ENCODE measurements at regions not wholly inside any gene's neighbourhood (a gene's known extent, or its start where the extent isn't known, plus 50 kb on each side); places are given as distances from the start of the nearest gene placed in this dataset.
A peak's percentile ranks its signal among the peaks of the same experiment; 100 is the strongest.

GRCh38 chr9:134239130-134239903, 75.0 kb upstream of the RNU6ATAC start:
- H3K9me3 Mint-ChIP-seq = peaks cover 0 to 2% (median 0%) of the 10 kb centered on the region in 9 donors
- POLR2A ChIA-PET = no interaction called here
- no peaks in the 10 kb centered on the region for H3K36me3 Mint-ChIP-seq
- peaks cover 0 to 24% (median 4%) of the 10 kb centered on the region in 5 donors for H3K27me3 Mint-ChIP-seq
- H3K4me3 Mint-ChIP-seq = no peak overlapping the region
- DNase-seq = no peak
- peaks cover 8 to 20% (median 17%) of the 10 kb centered on the region in 4 donors for H3K4me1 Mint-ChIP-seq
- ATAC-seq = no peak
- no peak overlapping the region for H3K27ac Mint-ChIP-seq

- Mint-ChIP-seq H3K4me1 (peaks cover 8 to 24% (median 18%) of the 10 kb centered on the region in 4 donors), H3K4me3 (no peak overlapping the region), H3K27me3 (peaks cover 0 to 24% (median 4%) of the 10 kb centered on the region in 5 donors), H3K9me3 (peaks cover 0 to 4% (median 0%) of the 10 kb centered on the region in 9 donors), H3K27ac (no peak overlapping the region), H3K36me3 (no peaks in the 10 kb centered on the region)
- ATAC-seq (no peak), DNase-seq (no peak)
- POLR2A ChIA-PET = no interaction called here
These were observed 75.6 kb upstream of the RNU6ATAC start for GRCh38 chr9:134239939-134240338.

- no peaks in the 10 kb centered on the region for H3K36me3 Mint-ChIP-seq
- ATAC-seq (no peak), DNase-seq (no peak)
- no peak overlapping the region for H3K4me3 Mint-ChIP-seq
- peaks cover 10 to 28% (median 19%) of the 10 kb centered on the region in 4 donors for H3K4me1 Mint-ChIP-seq
- peaks cover 0 to 4% (median 0%) of the 10 kb centered on the region in 9 donors for H3K9me3 Mint-ChIP-seq
- POLR2A ChIA-PET = no interaction called here
- H3K27ac Mint-ChIP-seq = no peak overlapping the region
- H3K27me3 Mint-ChIP-seq = peaks cover 0 to 24% (median 4%) of the 10 kb centered on the region in 5 donors
These were observed 76.0 kb upstream of the RNU6ATAC start for GRCh38 chr9:134240361-134240760.

- Mint-ChIP-seq H3K27ac (peak overlapping the region in 5 of 10 donors; percentile 31 to 71 (median 49)), H3K36me3 (peaks cover 0 to 2% (median 0%) of the 10 kb centered on the region in 3 donors), H3K9me3 (peaks cover 0 to 7% (median 2%) of the 10 kb centered on the region in 9 donors), H3K4me3 (peak overlapping the region in 2 of 10 donors; percentile 27 to 59), H3K4me1 (peaks cover 10 to 38% (median 19%) of the 10 kb centered on the region in 4 donors), H3K27me3 (peaks cover 0 to 22% (median 4%) of the 10 kb centered on the region in 5 donors)
- no peak for ATAC-seq
- POLR2A ChIA-PET = no interaction called here
- DNase-seq = no peak
These were observed 78.3 kb upstream of the RNU6ATAC start for GRCh38 chr9:134242706-134243105.

GRCh38 chr9:134243778-134244467, 79.6 kb upstream of the RNU6ATAC start:
- DNase-seq (peak in 8 of 10 donors; percentile 6 to 48 (median 34)), ATAC-seq (peak; percentile 96 to 99)
- H3K4me3 Mint-ChIP-seq = peak overlapping the region in 8 of 10 donors; percentile 34 to 80 (median 60)
- peaks cover 0 to 17% (median 9%) of the 10 kb centered on the region in 9 donors for H3K9me3 Mint-ChIP-seq
- peaks cover 0 to 17% (median 3%) of the 10 kb centered on the region in 5 donors for H3K27me3 Mint-ChIP-seq
- peaks cover 0 to 9% (median 6%) of the 10 kb centered on the region in 3 donors for H3K36me3 Mint-ChIP-seq
- POLR2A ChIA-PET = no interaction called here
- H3K4me1 Mint-ChIP-seq = peaks cover 10 to 41% (median 19%) of the 10 kb centered on the region in 4 donors
- H3K27ac Mint-ChIP-seq = peak overlapping the region in 9 of 10 donors; percentile 18 to 82 (median 57)

GRCh38 chr9:134245179-134245578, 80.8 kb upstream of the RNU6ATAC start:
- H3K27ac Mint-ChIP-seq = peak overlapping the region in 3 of 10 donors; percentile 4 to 49 (median 34)
- H3K4me3 Mint-ChIP-seq = peak overlapping the region in 1 of 10 donors; percentile 67
- DNase-seq (no peak), ATAC-seq (no peak)
- POLR2A ChIA-PET = no interaction called here
- H3K27me3 Mint-ChIP-seq = peaks cover 0 to 6% (median 3%) of the 10 kb centered on the region in 5 donors
- H3K4me1 Mint-ChIP-seq = peaks cover 10 to 41% (median 19%) of the 10 kb centered on the region in 4 donors
- peaks cover 0 to 22% (median 10%) of the 10 kb centered on the region in 9 donors for H3K9me3 Mint-ChIP-seq
- peaks cover 0 to 14% (median 6%) of the 10 kb centered on the region in 3 donors for H3K36me3 Mint-ChIP-seq

- Mint-ChIP-seq H3K4me3 (no peak overlapping the region), H3K4me1 (peaks cover 8 to 35% (median 12%) of the 10 kb centered on the region in 4 donors), H3K27me3 (no peaks in the 10 kb centered on the region), H3K27ac (no peak overlapping the region), H3K36me3 (peaks cover 0 to 14% (median 6%) of the 10 kb centered on the region in 3 donors), H3K9me3 (peaks cover 0 to 22% (median 10%) of the 10 kb centered on the region in 9 donors)
- ATAC-seq (no peak), DNase-seq (no peak)
- POLR2A ChIA-PET = no interaction called here
These were observed 78.2 kb upstream of the RXRA start for GRCh38 chr9:134247918-134248631.

- POLR2A ChIA-PET = no interaction called here
- Mint-ChIP-seq H3K4me3 (no peak overlapping the region), H3K4me1 (peaks cover 0 to 6% (median 1%) of the 10 kb centered on the region in 4 donors), H3K36me3 (peaks cover 0 to 14% (median 6%) of the 10 kb centered on the region in 3 donors), H3K27me3 (peaks cover 0 to 3% (median 0%) of the 10 kb centered on the region in 5 donors), H3K9me3 (peaks cover 0 to 22% (median 10%) of the 10 kb centered on the region in 9 donors), H3K27ac (no peak overlapping the region)
- DNase-seq = no peak
- no peak for ATAC-seq
These were observed 74.8 kb upstream of the RXRA start for GRCh38 chr9:134251296-134252069.

GRCh38 chr9:134252084-134252830, 74.0 kb upstream of the RXRA start:
- DNase-seq (no peak), ATAC-seq (no peak)
- Mint-ChIP-seq H3K4me1 (peaks cover 0 to 6% (median 1%) of the 10 kb centered on the region in 4 donors), H3K27me3 (peaks cover 0 to 3% (median 0%) of the 10 kb centered on the region in 5 donors), H3K4me3 (no peak overlapping the region), H3K9me3 (peaks cover 0 to 21% (median 10%) of the 10 kb centered on the region in 9 donors), H3K36me3 (peaks cover 0 to 14% (median 6%) of the 10 kb centered on the region in 3 donors), H3K27ac (no peak overlapping the region)
- POLR2A ChIA-PET = no interaction called here

GRCh38 chr9:134253606-134254205, 72.5 kb upstream of the RXRA start:
- no peak for ATAC-seq
- POLR2A ChIA-PET = no interaction called here
- peaks cover 0 to 7% (median 0%) of the 10 kb centered on the region in 9 donors for H3K9me3 Mint-ChIP-seq
- DNase-seq = no peak
- peaks cover 0 to 3% (median 0%) of the 10 kb centered on the region in 5 donors for H3K27me3 Mint-ChIP-seq
- H3K4me1 Mint-ChIP-seq = peaks cover 0 to 6% (median 0%) of the 10 kb centered on the region in 4 donors
- peak overlapping the region in 4 of 10 donors; percentile 4 to 67 (median 6) for H3K27ac Mint-ChIP-seq
- H3K4me3 Mint-ChIP-seq = no peak overlapping the region
- peaks cover 0 to 6% (median 0%) of the 10 kb centered on the region in 3 donors for H3K36me3 Mint-ChIP-seq

- H3K9me3 Mint-ChIP-seq = no peaks in the 10 kb centered on the region
- no peak for DNase-seq
- POLR2A ChIA-PET = no interaction called here
- ATAC-seq = no peak
- H3K36me3 Mint-ChIP-seq = no peaks in the 10 kb centered on the region
- H3K27ac Mint-ChIP-seq = no peak overlapping the region
- H3K4me3 Mint-ChIP-seq = no peak overlapping the region
- H3K27me3 Mint-ChIP-seq = peaks cover 0 to 3% (median 0%) of the 10 kb centered on the region in 5 donors
- H3K4me1 Mint-ChIP-seq = peaks cover 0 to 6% (median 0%) of the 10 kb centered on the region in 4 donors
These were observed 67.9 kb upstream of the RXRA start for GRCh38 chr9:134258332-134258731.
